Esophagus squamous epithelium (tissue), 5 donors: ENCODE measurements at regions not wholly inside any gene's neighbourhood (a gene's known extent, or its start where the extent isn't known, plus 50 kb on each side); places are given as distances from the start of the nearest gene placed in this dataset.

Experiments used
- DNase-seq: peaks from one replicate; lab custom pipeline; 2025; lab: John Stamatoyannopoulos, UW
- H3K27ac ChIP-seq, 4 donors: fragments of 200-600 bp; sonication (generic); one replicate each; pipeline ENCODE4 v1.5.1; 2016 to 2019; ENCODE audit warnings: mild to moderate bottlenecking in 1 of 4
- H3K27me3 ChIP-seq, 4 donors: fragments of 200-600 bp; sonication (generic); 1 replicate in 3 of 4; 2 replicates in 1 of 4; pipeline versions ENCODE4 v1.5.1 to v1.6.0; 2017 to 2021; ENCODE audit warnings: antibody characterized with exemption in 1 of 4
- H3K36me3 ChIP-seq, 3 donors: fragments of 200-600 bp; sonication (generic); one replicate each; pipeline ENCODE4 v1.5.1; 2016 to 2019
- H3K4me1 ChIP-seq, 3 donors: fragments of 200-600 bp; sonication (generic); one replicate each; pipeline ENCODE4 v1.5.1; 2017 to 2019
- H3K4me3 ChIP-seq, 4 donors: fragments of 200-600 bp; sonication (generic); 1 replicate in 3 of 4; 2 replicates in 1 of 4; pipeline ENCODE4 v1.5.1; 2016 to 2019; ENCODE audit warnings: mild to moderate bottlenecking in 2 of 4, moderate library complexity in 1 of 4
- H3K9me3 ChIP-seq, 3 donors: fragments of 200-600 bp; sonication (generic); one replicate each; pipeline ENCODE4 v1.5.1; 2016 to 2019
- POLR2A ChIP-seq, 4 donors: fragments of 450-650 bp; IDR thresholded peaks; one replicate each; pipeline ENCODE4 v1.6.1; 2017; ENCODE audit warnings: antibody characterized with exemption in 4 of 4, mild to moderate bottlenecking in 4 of 4, moderate library complexity in 3 of 4
- WGBS, 2 donors: methylation state at CpG; one replicate each; pipeline ENCODE4 v1.1.5; 2018; 5-methylcytosine and 5-hydroxymethylcytosine counted together
- intact Hi-C: fragments of 100-400 bp; cut with DNase I; formaldehyde crosslinking; loops from one replicate; pipeline ENCODE4 v1.15.0; 2022
- TF ChIP-seq, protein P1 (sequence below), 6 experiments: fragments of 450-650 bp in 4 of 6; fragments of 200-600 bp in 2 of 6; sonication (generic) in 2 of 6; IDR thresholded peaks; one replicate each; pipeline ENCODE4 v1.5.1; 2016 to 2019; ENCODE audit warnings: antibody characterized with exemption in 6 of 6, mild to moderate bottlenecking in 4 of 6, moderate library complexity in 4 of 6
- donor health status: DM: yes; HTN: yes; CAD: no.

DNA sequence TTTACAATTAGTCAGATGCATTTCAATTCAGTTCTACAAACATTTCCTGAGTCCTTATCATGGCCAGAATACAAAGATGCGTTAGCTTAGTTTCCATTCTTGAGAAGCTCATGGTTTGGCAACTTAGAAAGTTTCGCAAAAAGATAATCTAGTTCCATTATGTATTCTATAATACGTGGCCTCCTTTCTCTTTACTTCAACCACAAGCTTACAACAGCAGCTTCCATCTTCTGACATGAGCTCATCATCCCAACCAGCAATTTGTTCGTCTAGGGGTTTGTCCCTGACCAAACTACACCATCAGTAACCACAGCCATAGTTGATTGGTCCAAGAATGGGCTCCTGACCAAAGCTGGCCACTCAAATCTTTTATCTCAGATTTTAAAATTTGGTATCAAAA is 267.6 kb upstream of the TBC1D5 start:
- WGBS, 2 donors, result 81 to 86% methylated on average over 4 of the region's 4 CpGs
- DNase-seq, result no peak
- Histone ChIP-seq H3K9me3 (no peaks in the 10 kb centered on the region), H3K27ac (no peak overlapping the region), H3K4me3 (no peak overlapping the region), H3K4me1 (no peaks in the 10 kb centered on the region), H3K36me3 (no peaks in the 10 kb centered on the region), H3K27me3 (no peaks in the 10 kb centered on the region)
- intact Hi-C loops, result no loop called here
- TF ChIP-seq POLR2A (IDR thresholded peaks at IDR 0.05), result no peak
- TF ChIP-seq, protein P1, sequence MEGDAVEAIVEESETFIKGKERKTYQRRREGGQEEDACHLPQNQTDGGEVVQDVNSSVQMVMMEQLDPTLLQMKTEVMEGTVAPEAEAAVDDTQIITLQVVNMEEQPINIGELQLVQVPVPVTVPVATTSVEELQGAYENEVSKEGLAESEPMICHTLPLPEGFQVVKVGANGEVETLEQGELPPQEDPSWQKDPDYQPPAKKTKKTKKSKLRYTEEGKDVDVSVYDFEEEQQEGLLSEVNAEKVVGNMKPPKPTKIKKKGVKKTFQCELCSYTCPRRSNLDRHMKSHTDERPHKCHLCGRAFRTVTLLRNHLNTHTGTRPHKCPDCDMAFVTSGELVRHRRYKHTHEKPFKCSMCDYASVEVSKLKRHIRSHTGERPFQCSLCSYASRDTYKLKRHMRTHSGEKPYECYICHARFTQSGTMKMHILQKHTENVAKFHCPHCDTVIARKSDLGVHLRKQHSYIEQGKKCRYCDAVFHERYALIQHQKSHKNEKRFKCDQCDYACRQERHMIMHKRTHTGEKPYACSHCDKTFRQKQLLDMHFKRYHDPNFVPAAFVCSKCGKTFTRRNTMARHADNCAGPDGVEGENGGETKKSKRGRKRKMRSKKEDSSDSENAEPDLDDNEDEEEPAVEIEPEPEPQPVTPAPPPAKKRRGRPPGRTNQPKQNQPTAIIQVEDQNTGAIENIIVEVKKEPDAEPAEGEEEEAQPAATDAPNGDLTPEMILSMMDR (IDR thresholded peaks at IDR 0.05), result no peak

DNA sequence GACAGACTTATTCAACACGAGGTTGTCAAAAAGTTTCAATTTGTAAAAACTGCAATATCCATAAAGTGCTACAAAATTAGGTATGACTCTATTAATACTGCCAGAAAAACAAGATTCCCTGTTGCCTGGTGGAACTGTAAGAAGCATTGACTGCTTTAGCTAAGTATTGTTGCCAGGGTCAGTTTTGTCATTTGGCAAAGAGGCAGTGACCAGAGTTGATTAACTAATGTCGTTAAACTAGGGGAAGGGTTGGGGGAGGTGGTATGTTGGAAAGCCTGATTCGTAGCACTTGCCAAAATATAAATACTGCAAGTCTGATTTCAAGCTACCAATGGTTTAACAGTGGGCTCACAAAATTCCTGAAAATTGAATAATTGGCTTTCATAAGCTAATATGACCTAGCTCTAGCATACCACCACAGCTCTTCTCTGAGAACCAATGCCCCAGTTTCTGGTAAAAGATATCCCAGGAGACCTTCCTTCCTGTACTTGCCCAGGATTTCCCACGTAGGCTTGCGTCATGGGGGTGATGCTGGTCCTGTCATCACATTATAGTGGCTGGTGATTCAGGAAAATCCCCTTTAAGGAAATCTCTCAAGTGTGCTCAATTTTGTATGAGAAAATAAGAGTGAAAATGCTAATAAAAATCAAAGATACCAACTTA is 266.4 kb upstream of the TBC1D5 start:
- Histone ChIP-seq H3K4me3 (no peak overlapping the region), H3K36me3 (no peaks in the 10 kb centered on the region), H3K27me3 (no peaks in the 10 kb centered on the region), H3K9me3 (no peaks in the 10 kb centered on the region), H3K27ac (no peak overlapping the region), H3K4me1 (no peaks in the 10 kb centered on the region)
- intact Hi-C loops, result no loop called here
- DNase-seq, result no peak
- 52 to 79% methylated on average over 4 to 5 of the region's 5 CpGs for WGBS, 2 donors
- TF ChIP-seq, protein P1 (IDR thresholded peaks at IDR 0.05), result no peak
- TF ChIP-seq POLR2A (IDR thresholded peaks at IDR 0.05), result no peak

DNA sequence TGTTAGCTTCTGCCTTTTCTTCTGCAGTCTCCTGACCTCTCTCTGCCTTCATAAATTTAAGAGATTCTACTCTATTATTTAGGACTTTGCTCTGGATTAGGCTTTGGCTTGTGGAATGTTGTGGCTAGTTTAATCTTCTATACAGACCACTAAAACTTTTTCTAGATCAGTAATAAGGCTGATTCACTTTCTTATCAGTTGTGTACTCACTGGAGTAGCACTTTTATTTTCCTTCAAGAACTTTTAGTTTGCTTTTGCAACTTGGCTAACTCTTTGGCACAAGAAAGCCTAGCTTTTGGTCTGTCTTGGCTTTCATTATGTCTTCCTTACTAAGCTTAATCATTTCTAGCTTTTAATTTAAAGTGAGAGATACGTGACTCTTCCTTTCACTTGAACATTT is 265.5 kb upstream of the TBC1D5 start:
- WGBS, 2 donors, result 78 to 80% methylated on average over 1 of the region's 1 CpG
- Histone ChIP-seq H3K4me3 (no peak overlapping the region), H3K4me1 (no peaks in the 10 kb centered on the region), H3K27me3 (no peaks in the 10 kb centered on the region), H3K9me3 (no peaks in the 10 kb centered on the region), H3K36me3 (no peaks in the 10 kb centered on the region), H3K27ac (no peak overlapping the region)
- no peak for DNase-seq
- intact Hi-C loops, result no loop called here
- TF ChIP-seq, protein P1 (IDR thresholded peaks at IDR 0.05), result no peak
- no peak for TF ChIP-seq POLR2A (IDR thresholded peaks at IDR 0.05)

DNA sequence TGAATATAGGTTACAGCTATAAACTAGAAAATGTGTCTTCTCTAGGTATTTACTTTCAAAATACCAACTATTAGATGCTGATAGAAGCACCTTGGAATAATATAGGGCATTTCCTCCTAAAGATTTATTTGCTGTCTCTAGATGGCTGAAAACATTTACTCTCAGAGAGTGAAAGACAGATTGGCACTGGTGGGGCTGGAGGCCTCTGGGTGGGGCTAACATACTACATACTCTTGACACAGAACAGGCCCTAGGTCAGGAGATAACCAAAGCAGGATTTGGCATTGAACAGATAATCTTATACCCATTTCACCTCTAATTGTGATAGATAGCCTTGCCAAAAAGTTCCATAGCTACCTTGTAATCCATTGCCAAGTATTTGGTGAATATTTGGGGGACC is 253.3 kb upstream of the TBC1D5 start:
- Histone ChIP-seq H3K36me3 (no peaks in the 10 kb centered on the region), H3K27me3 (no peaks in the 10 kb centered on the region), H3K4me3 (no peak overlapping the region), H3K4me1 (no peaks in the 10 kb centered on the region), H3K27ac (no peak overlapping the region), H3K9me3 (no peaks in the 10 kb centered on the region)
- DNase-seq, result no peak
- intact Hi-C loops, result no loop called here
- no peak for TF ChIP-seq POLR2A (IDR thresholded peaks at IDR 0.05)
- TF ChIP-seq, protein P1 (IDR thresholded peaks at IDR 0.05), result no peak

DNA sequence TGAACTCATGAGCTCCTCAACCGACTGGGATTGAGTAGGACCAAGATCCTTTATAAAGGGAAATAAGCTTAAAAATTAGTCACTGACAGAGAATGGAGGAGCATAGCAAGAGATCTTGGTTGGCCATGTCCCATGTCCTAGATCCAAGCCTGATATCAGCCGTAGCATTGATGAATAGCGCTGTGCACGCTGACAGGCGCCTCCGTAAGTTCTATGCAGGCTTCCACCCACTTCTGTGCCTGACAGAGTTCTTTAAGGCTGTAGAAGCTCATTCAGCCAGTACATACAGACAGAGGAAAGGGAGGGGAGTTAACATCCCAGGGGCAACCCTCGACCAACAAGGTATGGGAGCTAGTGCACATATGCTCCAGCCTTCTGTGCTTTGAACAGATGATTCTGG is 251.7 kb upstream of the TBC1D5 start:
- Histone ChIP-seq H3K36me3 (no peaks in the 10 kb centered on the region), H3K9me3 (no peaks in the 10 kb centered on the region), H3K4me1 (no peaks in the 10 kb centered on the region), H3K4me3 (no peak overlapping the region), H3K27me3 (no peaks in the 10 kb centered on the region), H3K27ac (no peak overlapping the region)
- DNase-seq, result no peak
- intact Hi-C loops, result no loop called here
- 74 to 88% methylated on average over 7 of the region's 7 CpGs for WGBS, 2 donors
- TF ChIP-seq, protein P1 (IDR thresholded peaks at IDR 0.05), result no peak
- TF ChIP-seq POLR2A (IDR thresholded peaks at IDR 0.05), result no peak
